Omental fat pad (tissue), 3 donors: ENCODE measurements at regions not wholly inside any gene's neighbourhood (a gene's known extent, or its start where the extent isn't known, plus 50 kb on each side); places are given as distances from the start of the nearest gene placed in this dataset.
"Not testable (repeated sequence)": the region's sequence is repeated elsewhere in the genome, so short reads cannot be mapped to it uniquely, and the experiment has no call there.

ENCODE experiments used
- ATAC-seq: fragments of 150-250 bp; one replicate; pipeline ENCODE4 v1.9.1; 2016; ENCODE audit warnings: mild to moderate bottlenecking, moderate library complexity; ENCODE audit not compliant: low FRiP score
- DNase-seq: peaks from one replicate; pipeline ENCODE4 v3.0.0-alpha.2; 2019; ENCODE audit warnings: low spot score
- TF ChIP-seq, protein P1 (sequence below), 3 donors: fragments of 450-650 bp; IDR thresholded peaks; one replicate each; pipeline ENCODE4 v1.5.1; 2016 to 2017; ENCODE audit warnings: antibody characterized with exemption in 3 of 3, mild to moderate bottlenecking in 3 of 3, moderate library complexity in 2 of 3

GRCh38 chr6:169859978-169860703 is 108.7 kb downstream of the ERMARD start:
- no peak for ATAC-seq
- TF ChIP-seq, protein P1, sequence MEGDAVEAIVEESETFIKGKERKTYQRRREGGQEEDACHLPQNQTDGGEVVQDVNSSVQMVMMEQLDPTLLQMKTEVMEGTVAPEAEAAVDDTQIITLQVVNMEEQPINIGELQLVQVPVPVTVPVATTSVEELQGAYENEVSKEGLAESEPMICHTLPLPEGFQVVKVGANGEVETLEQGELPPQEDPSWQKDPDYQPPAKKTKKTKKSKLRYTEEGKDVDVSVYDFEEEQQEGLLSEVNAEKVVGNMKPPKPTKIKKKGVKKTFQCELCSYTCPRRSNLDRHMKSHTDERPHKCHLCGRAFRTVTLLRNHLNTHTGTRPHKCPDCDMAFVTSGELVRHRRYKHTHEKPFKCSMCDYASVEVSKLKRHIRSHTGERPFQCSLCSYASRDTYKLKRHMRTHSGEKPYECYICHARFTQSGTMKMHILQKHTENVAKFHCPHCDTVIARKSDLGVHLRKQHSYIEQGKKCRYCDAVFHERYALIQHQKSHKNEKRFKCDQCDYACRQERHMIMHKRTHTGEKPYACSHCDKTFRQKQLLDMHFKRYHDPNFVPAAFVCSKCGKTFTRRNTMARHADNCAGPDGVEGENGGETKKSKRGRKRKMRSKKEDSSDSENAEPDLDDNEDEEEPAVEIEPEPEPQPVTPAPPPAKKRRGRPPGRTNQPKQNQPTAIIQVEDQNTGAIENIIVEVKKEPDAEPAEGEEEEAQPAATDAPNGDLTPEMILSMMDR (IDR thresholded peaks at IDR 0.05) = no peak
- DNase-seq = no peak

DNA sequence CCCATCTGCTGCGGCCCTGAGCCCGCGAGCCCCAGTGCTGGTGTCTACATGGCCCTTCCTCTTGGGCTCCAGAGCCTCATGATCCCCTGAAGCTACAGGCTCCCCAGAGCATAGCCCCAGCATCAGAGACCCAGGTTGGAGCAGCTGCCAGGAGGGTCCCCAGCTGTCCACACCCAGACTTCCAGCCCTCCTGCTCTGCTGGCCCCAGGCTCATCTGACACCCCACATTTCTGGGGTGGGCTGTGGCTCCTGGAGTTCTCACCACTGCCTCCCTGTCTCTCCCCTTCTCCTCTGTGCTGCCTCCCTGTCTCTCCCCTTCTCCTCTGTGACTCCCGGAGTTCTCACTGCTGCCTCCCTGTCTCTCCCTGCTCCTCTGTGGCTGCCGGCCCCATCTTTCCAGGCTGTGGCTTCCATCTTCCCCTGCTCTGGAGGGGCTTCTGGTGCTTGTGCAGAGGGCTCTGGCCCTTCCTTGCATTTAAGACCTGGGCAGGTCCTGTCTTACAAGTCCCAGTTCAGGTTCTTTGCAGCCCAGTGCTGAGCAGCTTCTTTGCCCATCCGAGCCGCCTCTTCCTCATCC is 108.1 kb downstream of the ERMARD start:
- TF ChIP-seq, protein P1 (IDR thresholded peaks at IDR 0.05) = no peak
- no peak for DNase-seq
- ATAC-seq = no peak

DNA sequence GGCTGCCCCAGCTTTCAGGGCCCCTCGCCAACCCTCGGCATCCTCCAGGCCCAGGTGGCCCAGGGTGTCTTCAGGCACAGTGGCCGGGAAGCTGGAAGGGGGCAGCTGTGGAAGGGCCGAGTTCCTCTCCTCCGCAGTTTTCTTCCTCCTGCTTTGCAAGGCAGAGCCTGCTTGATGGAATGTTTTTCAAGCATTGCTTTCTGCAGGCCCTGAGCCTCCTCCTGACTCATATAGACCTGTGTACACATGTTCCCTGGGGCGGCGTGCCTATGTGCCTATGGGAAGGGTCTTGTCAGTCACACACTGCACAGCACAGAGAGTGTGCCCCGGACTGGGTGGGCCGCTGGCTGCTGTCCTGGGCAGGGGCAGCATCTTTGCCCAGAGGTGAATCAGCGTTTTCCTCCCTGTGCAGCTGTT is 107.5 kb downstream of the ERMARD start:
- ATAC-seq (peak; percentile 16), DNase-seq (no peak)
- TF ChIP-seq, protein P1 (IDR thresholded peaks at IDR 0.05) = no peak

DNA sequence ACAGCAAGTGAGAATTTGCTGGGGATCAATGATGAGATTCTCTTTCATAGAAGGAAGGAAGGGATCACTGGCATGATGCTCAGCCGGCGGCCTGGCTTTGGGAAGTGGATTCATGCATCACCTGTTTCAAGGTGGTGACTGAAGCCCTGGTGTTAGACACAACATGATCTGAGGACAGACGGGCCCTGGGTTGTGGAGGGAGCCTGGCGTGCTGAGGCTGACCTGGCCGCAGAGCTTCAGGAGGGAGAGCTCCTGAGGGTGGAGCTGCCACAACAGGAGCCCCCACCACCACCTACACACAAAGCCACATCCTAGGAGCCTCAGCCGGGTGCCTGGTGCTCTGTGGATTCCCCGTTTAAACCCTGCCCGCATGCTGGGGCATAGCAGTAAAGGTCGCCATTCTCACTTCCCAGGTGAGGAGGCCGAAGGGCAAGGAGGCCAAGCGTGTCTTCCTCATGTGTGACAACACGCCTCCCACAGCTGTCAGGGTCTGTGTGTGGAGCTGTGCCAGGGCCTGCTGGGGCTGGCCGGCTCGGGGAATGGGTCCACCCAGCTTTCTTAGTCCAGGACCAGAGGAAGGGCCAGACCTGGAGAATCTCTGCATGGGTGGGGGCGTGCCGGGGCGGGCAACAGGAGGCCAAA is 107.0 kb downstream of the ERMARD start:
- no peak for DNase-seq
- peak; percentile 16 for ATAC-seq

GRCh38 chr6:169857343-169858292 is 106.2 kb downstream of the ERMARD start:
- DNase-seq (no peak), ATAC-seq (no peak)
- TF ChIP-seq, protein P1 (IDR thresholded peaks at IDR 0.05) = no peak

More for the DNA sequence above, 107.0 kb downstream of the ERMARD start:
- TF ChIP-seq, protein P1 (IDR thresholded peaks at IDR 0.05) = no peak

GRCh38 chr6:169856442-169857342 is 105.3 kb downstream of the ERMARD start:
- ATAC-seq, DNase-seq: not testable (repeated sequence)
